Transverse colon (tissue), 4 donors: ENCODE measurements at regions not wholly inside any gene's neighbourhood (a gene's known extent, or its start where the extent isn't known, plus 50 kb on each side); places are given as distances from the start of the nearest gene placed in this dataset.

Experiments
- EP300 ChIP-seq: sonication (generic); formaldehyde crosslinking; IDR thresholded peaks from one replicate; pipeline ENCODE4 v1.6.1; 2017; ENCODE audit warnings: antibody characterized with exemption, low read depth
- POLR2A ChIP-seq: fragments of 450-650 bp; IDR thresholded peaks from one replicate; pipeline ENCODE4 v1.6.1; 2016; ENCODE audit warnings: antibody characterized with exemption, mild to moderate bottlenecking, moderate library complexity
- POLR2AphosphoS5 ChIP-seq, 3 donors: sonication (generic); formaldehyde crosslinking; IDR thresholded peaks; one replicate each; pipeline ENCODE4 v1.6.1; 2016; ENCODE audit warnings: antibody characterized with exemption in 3 of 3
- TF ChIP-seq, protein P1 (sequence below), 5 experiments: fragments of 200-600 bp in 3 of 5; fragments of 450-650 bp in 2 of 5; sonication (generic) in 3 of 5; IDR thresholded peaks; 1 replicate in 2 of 5; 2 replicates in 3 of 5; pipeline ENCODE4 v1.5.1; 2016 to 2017; ENCODE audit warnings: antibody characterized with exemption in 5 of 5, inconsistent platforms in 3 of 5, mild to moderate bottlenecking in 2 of 5, moderate library complexity in 1 of 5

DNA sequence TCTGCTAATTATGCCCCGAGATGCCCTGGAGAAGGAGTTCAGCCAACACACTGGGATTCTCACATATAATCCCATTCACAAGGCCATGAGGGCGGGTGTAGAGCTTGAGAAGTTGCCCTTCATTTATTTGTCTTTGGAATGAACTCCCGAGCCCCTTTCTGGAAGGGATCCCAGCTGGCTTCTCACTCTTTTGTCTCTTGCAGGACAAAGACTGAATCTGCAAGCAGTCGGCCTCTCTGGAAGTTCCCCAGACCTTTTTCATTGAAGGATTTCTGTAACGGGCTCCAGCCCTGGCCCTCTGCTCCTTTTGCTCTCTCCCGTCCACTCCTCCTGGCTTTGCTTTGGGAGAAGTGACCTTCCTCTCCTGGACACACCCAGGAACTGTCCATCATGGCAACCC is 163.3 kb upstream of the SFSWAP start:
- TF ChIP-seq, protein P1, sequence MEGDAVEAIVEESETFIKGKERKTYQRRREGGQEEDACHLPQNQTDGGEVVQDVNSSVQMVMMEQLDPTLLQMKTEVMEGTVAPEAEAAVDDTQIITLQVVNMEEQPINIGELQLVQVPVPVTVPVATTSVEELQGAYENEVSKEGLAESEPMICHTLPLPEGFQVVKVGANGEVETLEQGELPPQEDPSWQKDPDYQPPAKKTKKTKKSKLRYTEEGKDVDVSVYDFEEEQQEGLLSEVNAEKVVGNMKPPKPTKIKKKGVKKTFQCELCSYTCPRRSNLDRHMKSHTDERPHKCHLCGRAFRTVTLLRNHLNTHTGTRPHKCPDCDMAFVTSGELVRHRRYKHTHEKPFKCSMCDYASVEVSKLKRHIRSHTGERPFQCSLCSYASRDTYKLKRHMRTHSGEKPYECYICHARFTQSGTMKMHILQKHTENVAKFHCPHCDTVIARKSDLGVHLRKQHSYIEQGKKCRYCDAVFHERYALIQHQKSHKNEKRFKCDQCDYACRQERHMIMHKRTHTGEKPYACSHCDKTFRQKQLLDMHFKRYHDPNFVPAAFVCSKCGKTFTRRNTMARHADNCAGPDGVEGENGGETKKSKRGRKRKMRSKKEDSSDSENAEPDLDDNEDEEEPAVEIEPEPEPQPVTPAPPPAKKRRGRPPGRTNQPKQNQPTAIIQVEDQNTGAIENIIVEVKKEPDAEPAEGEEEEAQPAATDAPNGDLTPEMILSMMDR (IDR thresholded peaks at IDR 0.05): no peak
- TF ChIP-seq POLR2AphosphoS5 (IDR thresholded peaks at IDR 0.05) (no peak), POLR2A (no peak), EP300 (no peak)
